Brain microvascular endothelial cell (primary cell): ENCODE measurements at regions not wholly inside any gene's neighbourhood (a gene's known extent, or its start where the extent isn't known, plus 50 kb on each side); places are given as distances from the start of the nearest gene placed in this dataset.

ENCODE experiments used
- DNase-seq: peaks from one replicate; pipeline ENCODE4 v3.0.0-alpha.2; 2020
- H3K27ac ChIP-seq: fragments of 250-450 bp; sonication (Bioruptor Pico); 2 replicates; pipeline ENCODE4 v1.5.1; 2020; ENCODE audit warnings: mild to moderate bottlenecking, moderate library complexity
- H3K27me3 ChIP-seq: fragments of 250-450 bp; sonication (Bioruptor Pico); replicated peaks from 2 replicates; pipeline ENCODE4 v1.5.1; 2020; ENCODE audit warnings: mild to moderate bottlenecking
- H3K36me3 ChIP-seq: fragments of 250-450 bp; sonication (Bioruptor Pico); replicated peaks from 2 replicates; pipeline ENCODE4 v1.5.1; 2020; ENCODE audit warnings: mild to moderate bottlenecking
- H3K4me3 ChIP-seq: 2 replicates; pipeline ENCODE4 v1.5.1; 2011; ENCODE audit warnings: low read depth, mild to moderate bottlenecking, control low read depth, low read length, moderate library complexity
- CTCF ChIP-seq: IDR thresholded peaks from 2 replicates; pipeline ENCODE4 v1.5.1; 2011; ENCODE audit warnings: low read depth, mild to moderate bottlenecking, moderate library complexity, low read length, control low read depth, inconsistent platforms; ENCODE audit errors: missing control alignments
- in situ Hi-C: cut with HindIII; loops from 2 replicates; pipeline ENCODE4 v1.10.0; 2017; ENCODE audit warnings: low sequenced_read_pairs, low pct_ligation_motif_present

- H3K27me3 ChIP-seq, result peaks cover 5% of the 10 kb centered on the region
- no peak overlapping the region for H3K27ac ChIP-seq
- TF ChIP-seq CTCF, result no peak
- no peak overlapping the region for H3K4me3 ChIP-seq
- in situ Hi-C loops, result no loop called here
- H3K36me3 ChIP-seq, result no peaks in the 10 kb centered on the region
- DNase-seq, result no peak
Observed at GRCh38 chr2:11018651-11019185, 107.0 kb downstream of the KCNF1 start.

DNA sequence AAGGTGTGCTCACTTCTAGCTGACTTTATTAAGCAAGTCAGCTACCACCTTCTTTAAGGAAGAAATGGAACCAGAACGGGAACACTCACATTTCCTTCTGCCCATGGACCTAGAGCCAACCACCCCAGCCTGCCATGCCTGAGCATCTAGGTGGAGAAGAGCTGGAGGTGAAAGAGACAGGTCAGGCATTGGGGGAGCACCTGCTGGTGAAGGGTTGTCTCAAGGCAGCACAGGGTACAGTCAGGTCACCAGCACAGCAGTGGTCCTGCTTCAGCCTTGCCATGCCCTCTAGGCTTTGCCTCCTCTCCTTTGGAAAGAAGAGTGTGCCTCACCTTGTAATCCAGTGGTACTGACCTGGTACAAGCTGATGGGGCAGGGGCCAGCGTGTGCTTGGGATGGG, 107.9 kb downstream of the KCNF1 start:
- no peak overlapping the region for H3K27ac ChIP-seq
- no peak overlapping the region for H3K4me3 ChIP-seq
- H3K36me3 ChIP-seq, result no peaks in the 10 kb centered on the region
- H3K27me3 ChIP-seq, result peaks cover 5% of the 10 kb centered on the region
- TF ChIP-seq CTCF, result no peak
- DNase-seq, result no peak
- in situ Hi-C loops, result no loop called here

DNA sequence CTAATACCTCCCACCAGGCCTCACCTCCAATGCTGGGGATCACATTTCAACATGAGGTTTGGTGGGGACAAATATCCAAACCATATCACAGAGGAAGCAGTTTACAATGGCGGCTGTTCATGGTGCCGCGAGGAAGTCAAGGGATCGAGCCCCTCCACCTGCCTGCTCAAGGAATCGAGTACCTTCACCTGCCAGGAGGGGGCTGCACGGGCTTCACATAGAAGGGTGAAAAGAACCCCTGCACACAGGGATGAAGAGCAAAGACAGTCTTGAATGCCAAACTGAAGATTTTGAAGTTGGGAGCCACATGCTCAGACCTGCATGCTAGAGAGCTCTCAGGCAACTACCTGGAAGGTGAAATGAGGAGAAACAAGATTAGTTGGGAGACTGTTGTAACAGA, 110.3 kb downstream of the KCNF1 start:
- Histone ChIP-seq H3K4me3 (no peak overlapping the region), H3K27me3 (no peaks in the 10 kb centered on the region), H3K36me3 (no peaks in the 10 kb centered on the region), H3K27ac (no peak overlapping the region)
- TF ChIP-seq CTCF, result peak; percentile 16
- no peak for DNase-seq
- in situ Hi-C loops, result no loop called here

DNA sequence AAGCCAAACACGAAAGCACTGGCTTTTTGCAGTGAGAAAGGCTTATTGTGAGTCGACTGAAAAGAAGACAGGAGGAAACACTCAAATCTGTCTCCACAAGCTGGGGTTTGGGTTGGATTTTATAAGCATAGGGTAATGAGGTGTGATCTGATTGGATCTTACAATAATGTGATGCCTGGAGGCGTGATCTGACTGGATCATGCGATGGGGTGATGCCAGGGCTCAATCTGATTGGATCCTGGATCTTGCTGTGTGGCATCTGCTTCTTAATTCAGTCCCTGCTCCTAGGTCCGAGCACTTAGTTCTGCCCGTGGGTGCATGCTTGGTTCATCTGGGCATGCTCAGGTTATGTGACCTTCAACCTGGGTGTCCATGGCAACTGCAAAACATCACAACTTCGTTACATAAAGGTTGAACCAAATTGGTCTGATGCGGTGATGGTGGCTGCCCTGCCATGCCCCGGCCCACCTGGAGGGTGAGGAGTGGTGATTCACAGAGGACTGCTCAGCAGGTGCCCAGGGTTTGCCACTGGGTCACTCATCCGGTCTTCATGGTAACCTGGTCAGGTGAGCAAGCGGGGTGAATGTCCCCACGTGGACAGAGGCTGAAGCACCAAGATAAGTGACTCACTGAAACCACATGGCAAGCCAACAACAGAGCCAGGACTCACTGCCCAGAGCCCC, 111.0 kb downstream of the KCNF1 start:
- in situ Hi-C loops, result no loop called here
- no peak for TF ChIP-seq CTCF
- Histone ChIP-seq H3K27me3 (no peaks in the 10 kb centered on the region), H3K4me3 (no peak overlapping the region), H3K36me3 (no peaks in the 10 kb centered on the region), H3K27ac (no peak overlapping the region)
- no peak for DNase-seq

DNA sequence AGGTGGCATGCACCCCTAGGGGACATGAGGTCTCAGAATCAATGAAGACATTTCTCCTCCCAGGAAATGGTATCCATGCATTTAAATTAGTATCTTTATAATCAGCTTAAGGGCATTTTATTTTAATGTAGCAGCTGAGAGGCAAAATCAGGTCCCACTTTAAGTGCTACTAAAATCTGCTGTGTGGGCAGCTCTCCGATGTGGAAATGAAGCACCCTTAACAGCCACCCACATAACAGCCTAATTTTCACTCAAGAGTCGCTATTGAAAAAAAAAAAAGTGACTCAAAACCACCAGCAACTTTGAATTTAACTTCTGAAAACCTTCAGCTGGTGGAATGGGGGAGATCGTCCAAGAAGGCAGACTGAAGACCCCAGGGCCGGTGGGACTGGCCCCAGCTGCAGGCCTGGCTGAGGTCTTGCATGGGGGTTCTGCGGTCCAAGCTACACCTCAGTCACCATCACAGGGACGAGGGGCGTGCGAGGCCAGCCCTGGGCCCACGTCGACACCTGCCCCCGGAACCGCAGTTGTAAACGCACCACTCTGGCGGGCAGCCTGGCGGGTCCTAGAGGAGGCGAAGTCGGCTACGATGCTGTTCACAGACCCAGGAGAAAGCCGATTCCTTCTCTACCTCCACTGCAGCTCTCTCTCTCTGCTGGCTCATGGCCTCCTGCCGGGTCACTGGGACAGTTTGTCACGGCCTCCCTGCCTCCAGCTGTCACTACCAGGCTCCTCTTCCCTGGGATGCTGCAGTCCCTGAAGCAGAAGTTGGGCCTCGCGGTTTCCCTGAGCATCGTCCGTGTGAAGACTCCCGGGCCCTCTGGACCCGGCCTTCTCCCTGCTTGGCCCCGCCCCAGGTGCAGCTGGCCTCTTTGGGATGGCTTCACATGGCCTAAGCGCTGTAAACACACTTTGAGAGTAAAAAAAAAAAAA, 111.9 kb downstream of the KCNF1 start:
- no peak for DNase-seq
- H3K27ac ChIP-seq, result no peak overlapping the region
- in situ Hi-C loops, result no loop called here
- no peaks in the 10 kb centered on the region for H3K27me3 ChIP-seq
- no peak for TF ChIP-seq CTCF
- H3K36me3 ChIP-seq, result no peaks in the 10 kb centered on the region
- no peak overlapping the region for H3K4me3 ChIP-seq
